ENCODE measurements at regions not wholly inside any gene's neighbourhood (a gene's known extent, or its start where the extent isn't known, plus 50 kb on each side); places are given as distances from the start of the nearest gene placed in this dataset.

- H3K27me3 Mint-ChIP-seq (ENCODE audit: unreplicated experiment), result peaks cover 19% of the 10 kb centered on the region
- no peak for DNase-seq (ENCODE audit: extremely low spot score, unreplicated experiment)
- no peaks in the 10 kb centered on the region for H3K9me3 Mint-ChIP-seq (ENCODE audit: unreplicated experiment)
- no peak overlapping the region for H3K27ac Mint-ChIP-seq (ENCODE audit: unreplicated experiment)
- no peaks in the 10 kb centered on the region for H3K36me3 Mint-ChIP-seq (ENCODE audit: unreplicated experiment)
- H3K4me3 Mint-ChIP-seq (ENCODE audit: unreplicated experiment), result no peak overlapping the region
- no peaks in the 10 kb centered on the region for H3K4me1 Mint-ChIP-seq (ENCODE audit: unreplicated experiment)
- no peak for TF ChIP-seq CTCF (IDR thresholded peaks at IDR 0.05)
Observed at GRCh38 chr4:155494037-155494718, 117.4 kb upstream of the MAP9 start.

GRCh38 chr4:155491336-155492120, 114.8 kb upstream of the MAP9 start:
- DNase-seq (ENCODE audit: extremely low spot score, unreplicated experiment), result no peak
- TF ChIP-seq CTCF (IDR thresholded peaks at IDR 0.05), result no peak
- H3K27me3 Mint-ChIP-seq (ENCODE audit: unreplicated experiment), result peaks cover 10% of the 10 kb centered on the region
- H3K36me3 Mint-ChIP-seq (ENCODE audit: unreplicated experiment), result no peaks in the 10 kb centered on the region
- H3K4me3 Mint-ChIP-seq (ENCODE audit: unreplicated experiment), result no peak overlapping the region
- peaks cover 4% of the 10 kb centered on the region for H3K4me1 Mint-ChIP-seq (ENCODE audit: unreplicated experiment)
- no peak overlapping the region for H3K27ac Mint-ChIP-seq (ENCODE audit: unreplicated experiment)
- H3K9me3 Mint-ChIP-seq (ENCODE audit: unreplicated experiment), result no peaks in the 10 kb centered on the region

GRCh38 chr4:155489271-155489670, 112.5 kb upstream of the MAP9 start:
- H3K4me1 Mint-ChIP-seq (ENCODE audit: unreplicated experiment), result peaks cover 4% of the 10 kb centered on the region
- H3K36me3 Mint-ChIP-seq (ENCODE audit: unreplicated experiment), result no peaks in the 10 kb centered on the region
- TF ChIP-seq CTCF (IDR thresholded peaks at IDR 0.05), result no peak
- no peak overlapping the region for H3K27ac Mint-ChIP-seq (ENCODE audit: unreplicated experiment)
- peaks cover 2% of the 10 kb centered on the region for H3K27me3 Mint-ChIP-seq (ENCODE audit: unreplicated experiment)
- no peaks in the 10 kb centered on the region for H3K9me3 Mint-ChIP-seq (ENCODE audit: unreplicated experiment)
- H3K4me3 Mint-ChIP-seq (ENCODE audit: unreplicated experiment), result no peak overlapping the region
- DNase-seq (ENCODE audit: extremely low spot score, unreplicated experiment), result no peak

GRCh38 chr4:155488691-155489090, 111.9 kb upstream of the MAP9 start:
- Mint-ChIP-seq H3K4me3 (ENCODE audit: unreplicated experiment) (no peak overlapping the region), H3K27me3 (ENCODE audit: unreplicated experiment) (peaks cover 6% of the 10 kb centered on the region), H3K27ac (ENCODE audit: unreplicated experiment) (no peak overlapping the region), H3K36me3 (ENCODE audit: unreplicated experiment) (no peaks in the 10 kb centered on the region), H3K4me1 (ENCODE audit: unreplicated experiment) (peaks cover 4% of the 10 kb centered on the region), H3K9me3 (ENCODE audit: unreplicated experiment) (no peaks in the 10 kb centered on the region)
- no peak for DNase-seq (ENCODE audit: extremely low spot score, unreplicated experiment)
- TF ChIP-seq CTCF (IDR thresholded peaks at IDR 0.05), result no peak

GRCh38 chr4:155487210-155487609, 110.4 kb upstream of the MAP9 start:
- no peak for DNase-seq (ENCODE audit: extremely low spot score, unreplicated experiment)
- no peak overlapping the region for H3K27ac Mint-ChIP-seq (ENCODE audit: unreplicated experiment)
- no peaks in the 10 kb centered on the region for H3K9me3 Mint-ChIP-seq (ENCODE audit: unreplicated experiment)
- H3K4me3 Mint-ChIP-seq (ENCODE audit: unreplicated experiment), result no peak overlapping the region
- no peak for TF ChIP-seq CTCF (IDR thresholded peaks at IDR 0.05)
- peaks cover 9% of the 10 kb centered on the region for H3K27me3 Mint-ChIP-seq (ENCODE audit: unreplicated experiment)
- H3K36me3 Mint-ChIP-seq (ENCODE audit: unreplicated experiment), result no peaks in the 10 kb centered on the region
- H3K4me1 Mint-ChIP-seq (ENCODE audit: unreplicated experiment), result peaks cover 5% of the 10 kb centered on the region
